Choroid plexus epithelial cell (primary cell): ENCODE measurements at regions not wholly inside any gene's neighbourhood (a gene's known extent, or its start where the extent isn't known, plus 50 kb on each side); places are given as distances from the start of the nearest gene placed in this dataset.
"Not testable (repeated sequence)": the region's sequence is repeated elsewhere in the genome, so short reads cannot be mapped to it uniquely, and the experiment has no call there.

Source experiments
- DNase-seq: peaks from one replicate; pipeline ENCODE4 v3.0.0-alpha.2; 2010; ENCODE audit warnings: low read depth
- H3K4me3 ChIP-seq: 2 replicates; pipeline ENCODE4 v1.5.1; 2011; ENCODE audit warnings: low read depth, mild to moderate bottlenecking, control low read depth, low read length, moderate library complexity
- TF ChIP-seq, protein P1 (sequence below): conservative IDR thresholded peaks from 2 replicates; pipeline ENCODE4 v1.5.1; 2011; ENCODE audit warnings: low read depth, mild to moderate bottlenecking, control low read depth, inconsistent platforms, low read length, moderate library complexity

DNA sequence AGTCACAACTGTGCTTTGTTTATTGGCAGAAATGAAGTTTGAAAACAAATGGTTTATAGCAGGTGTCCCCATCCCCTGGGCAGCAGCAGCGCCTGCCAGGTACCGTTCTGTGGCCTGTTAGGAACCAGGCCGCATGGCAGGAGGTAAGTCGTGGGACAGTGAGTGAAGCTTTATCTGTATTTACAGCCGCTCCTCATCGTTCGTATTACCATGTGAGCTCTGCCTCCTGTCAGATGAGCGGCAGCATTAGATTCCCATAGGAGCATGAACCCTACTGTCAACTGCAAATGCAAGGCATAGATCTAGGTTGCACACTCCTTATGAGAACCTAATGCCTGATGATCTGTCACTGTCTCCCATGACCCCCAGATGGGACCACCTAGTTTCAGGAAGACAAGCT is 63.4 kb upstream of the SOD1 start:
- no peak overlapping the region for H3K4me3 ChIP-seq
- DNase-seq: no peak
- TF ChIP-seq, protein P1, sequence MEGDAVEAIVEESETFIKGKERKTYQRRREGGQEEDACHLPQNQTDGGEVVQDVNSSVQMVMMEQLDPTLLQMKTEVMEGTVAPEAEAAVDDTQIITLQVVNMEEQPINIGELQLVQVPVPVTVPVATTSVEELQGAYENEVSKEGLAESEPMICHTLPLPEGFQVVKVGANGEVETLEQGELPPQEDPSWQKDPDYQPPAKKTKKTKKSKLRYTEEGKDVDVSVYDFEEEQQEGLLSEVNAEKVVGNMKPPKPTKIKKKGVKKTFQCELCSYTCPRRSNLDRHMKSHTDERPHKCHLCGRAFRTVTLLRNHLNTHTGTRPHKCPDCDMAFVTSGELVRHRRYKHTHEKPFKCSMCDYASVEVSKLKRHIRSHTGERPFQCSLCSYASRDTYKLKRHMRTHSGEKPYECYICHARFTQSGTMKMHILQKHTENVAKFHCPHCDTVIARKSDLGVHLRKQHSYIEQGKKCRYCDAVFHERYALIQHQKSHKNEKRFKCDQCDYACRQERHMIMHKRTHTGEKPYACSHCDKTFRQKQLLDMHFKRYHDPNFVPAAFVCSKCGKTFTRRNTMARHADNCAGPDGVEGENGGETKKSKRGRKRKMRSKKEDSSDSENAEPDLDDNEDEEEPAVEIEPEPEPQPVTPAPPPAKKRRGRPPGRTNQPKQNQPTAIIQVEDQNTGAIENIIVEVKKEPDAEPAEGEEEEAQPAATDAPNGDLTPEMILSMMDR: no peak

DNA sequence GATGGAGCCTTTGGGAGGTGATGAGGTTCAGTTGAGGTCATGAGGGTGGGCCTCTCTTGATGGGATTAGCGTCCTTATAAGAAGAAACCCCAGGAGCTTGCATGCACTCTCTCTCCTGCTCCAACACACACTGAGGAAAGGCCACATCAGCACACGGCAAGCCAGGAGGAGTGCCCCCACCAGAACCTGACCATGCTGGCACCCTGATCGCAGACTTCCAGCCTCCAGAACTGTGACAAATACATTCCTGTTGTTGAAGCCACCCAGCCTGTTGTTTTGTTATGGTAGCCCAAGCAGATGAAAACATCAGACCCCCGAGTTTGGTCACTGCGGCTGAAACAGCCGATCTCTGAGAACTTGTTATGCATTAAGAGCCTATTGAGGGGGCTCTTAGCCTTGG is 64.8 kb upstream of the SOD1 start:
- no peak overlapping the region for H3K4me3 ChIP-seq
- DNase-seq: no peak
- TF ChIP-seq, protein P1: no peak

DNA sequence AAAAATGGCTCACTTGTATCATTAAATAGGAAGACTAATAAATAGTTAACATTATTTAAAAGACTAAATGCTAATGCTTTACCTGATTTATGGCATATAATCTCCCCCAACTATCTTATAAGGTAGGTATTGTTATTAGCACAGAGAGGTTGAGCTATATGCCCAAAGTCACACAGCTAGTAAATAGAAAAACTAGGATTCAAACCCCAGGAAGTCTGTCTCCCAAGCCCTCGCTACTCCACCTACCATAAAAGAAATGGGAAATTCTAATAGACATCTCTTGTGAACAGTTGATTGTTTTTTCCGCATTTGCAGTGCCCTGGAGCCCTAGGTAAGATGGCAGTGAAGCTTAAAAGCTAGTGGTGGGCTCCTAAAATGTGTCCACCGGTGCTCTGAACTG is 65.2 kb upstream of the SOD1 start:
- no peak for DNase-seq
- TF ChIP-seq, protein P1: no peak
- no peak overlapping the region for H3K4me3 ChIP-seq

GRCh38 chr21:31592963-31593560 is 66.4 kb upstream of the SOD1 start:
- DNase-seq: no peak
- TF ChIP-seq, protein P1: no peak
- no peak overlapping the region for H3K4me3 ChIP-seq

DNA sequence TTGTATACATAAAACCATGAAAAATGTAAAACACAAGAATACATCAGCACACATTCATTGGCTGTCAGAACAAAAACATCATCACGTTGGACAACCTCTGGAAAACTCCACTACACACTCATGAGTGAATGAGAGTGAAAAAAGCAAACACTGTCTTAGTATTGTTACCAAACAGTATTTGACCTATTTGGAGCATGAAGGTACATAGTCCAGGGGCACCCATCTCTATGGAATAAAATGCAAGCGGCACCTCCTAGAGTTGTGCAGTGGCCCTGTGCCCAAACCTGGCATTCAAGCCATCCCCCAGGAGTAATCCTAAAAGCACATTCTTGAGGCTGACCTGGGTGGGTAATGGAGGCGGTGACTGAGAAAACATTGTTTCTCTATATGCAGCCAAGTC is 67.0 kb upstream of the SOD1 start:
- no peak for DNase-seq

GRCh38 chr21:31589820-31590219 is 69.7 kb upstream of the SOD1 start:
- DNase-seq: no peak
- H3K4me3 ChIP-seq: no peak overlapping the region
- TF ChIP-seq, protein P1: no peak

More for the DNA sequence above, 67.0 kb upstream of the SOD1 start:
- H3K4me3 ChIP-seq: no peak overlapping the region
- TF ChIP-seq, protein P1: no peak

DNA sequence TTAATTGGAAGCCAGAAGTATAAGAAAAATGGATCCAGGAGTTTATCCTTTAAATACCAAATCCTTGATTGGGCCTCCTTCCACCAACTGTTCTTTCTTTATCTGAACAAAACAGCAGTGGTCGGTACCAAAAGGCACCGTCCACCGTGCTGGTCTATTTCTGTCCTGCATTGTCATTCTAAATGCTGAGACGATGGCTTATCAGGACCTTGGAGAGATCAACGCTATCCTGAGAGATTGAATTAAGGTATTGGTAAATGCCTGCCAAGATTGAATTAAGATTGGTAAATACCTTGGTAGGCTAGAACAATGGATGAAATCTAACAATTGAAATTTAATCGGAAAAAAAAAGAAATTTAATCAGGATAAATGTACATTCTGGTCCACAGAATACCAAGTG is 73.4 kb upstream of the SOD1 start:
- H3K4me3 ChIP-seq: no peak overlapping the region
- TF ChIP-seq, protein P1: no peak
- DNase-seq: no peak

GRCh38 chr21:31583937-31584336 is 75.6 kb upstream of the SOD1 start:
- H3K4me3 ChIP-seq, DNase-seq: not testable (repeated sequence)
